ENCODE measurements at regions not wholly inside any gene's neighbourhood (a gene's known extent, or its start where the extent isn't known, plus 50 kb on each side); places are given as distances from the start of the nearest gene placed in this dataset.

- Histone ChIP-seq H3K27me3 (ENCODE audit: insufficient read depth, low read depth, severe bottlenecking) (no peaks in the 10 kb centered on the region), H3K4me3 (ENCODE audit: low read depth, low read length) (no peak overlapping the region), H3K36me3 (no peaks in the 10 kb centered on the region), H3K27ac (no peak overlapping the region), H3K9me3 (ENCODE audit: severe bottlenecking) (no peaks in the 10 kb centered on the region)
- TF ChIP-seq CTCF (IDR thresholded peaks at IDR 0.05; ENCODE audit: low read depth, low read length): no peak
- DNase-seq: no peak
Observed at GRCh38 chr17:36739208-36739607, 137.8 kb downstream of the MRM1 start.

GRCh38 chr17:36740157-36740556 lies 138.8 kb downstream of the MRM1 start:
- no peak for TF ChIP-seq CTCF (IDR thresholded peaks at IDR 0.05; ENCODE audit: low read depth, low read length)
- H3K27me3 ChIP-seq (ENCODE audit: insufficient read depth, low read depth, severe bottlenecking): no peaks in the 10 kb centered on the region
- no peak overlapping the region for H3K27ac ChIP-seq
- H3K9me3 ChIP-seq (ENCODE audit: severe bottlenecking): no peaks in the 10 kb centered on the region
- no peak for DNase-seq
- H3K4me3 ChIP-seq (ENCODE audit: low read depth, low read length): no peak overlapping the region
- no peaks in the 10 kb centered on the region for H3K36me3 ChIP-seq

- no peak for DNase-seq
- Histone ChIP-seq H3K4me3 (ENCODE audit: low read depth, low read length) (no peak overlapping the region), H3K36me3 (no peaks in the 10 kb centered on the region), H3K27me3 (ENCODE audit: insufficient read depth, low read depth, severe bottlenecking) (no peaks in the 10 kb centered on the region), H3K9me3 (ENCODE audit: severe bottlenecking) (no peaks in the 10 kb centered on the region), H3K27ac (no peak overlapping the region)
- no peak for TF ChIP-seq CTCF (IDR thresholded peaks at IDR 0.05; ENCODE audit: low read depth, low read length)
Observed at GRCh38 chr17:36741019-36741902, 139.9 kb downstream of the MRM1 start.

GRCh38 chr17:36742267-36743000 lies 141.1 kb downstream of the MRM1 start:
- Histone ChIP-seq H3K4me3 (ENCODE audit: low read depth, low read length) (no peak overlapping the region), H3K27me3 (ENCODE audit: insufficient read depth, low read depth, severe bottlenecking) (no peaks in the 10 kb centered on the region), H3K27ac (no peak overlapping the region), H3K36me3 (no peaks in the 10 kb centered on the region), H3K9me3 (ENCODE audit: severe bottlenecking) (no peaks in the 10 kb centered on the region)
- TF ChIP-seq CTCF (IDR thresholded peaks at IDR 0.05; ENCODE audit: low read depth, low read length): no peak
- DNase-seq: no peak

- no peak for TF ChIP-seq CTCF (IDR thresholded peaks at IDR 0.05; ENCODE audit: low read depth, low read length)
- no peak overlapping the region for H3K4me3 ChIP-seq (ENCODE audit: low read depth, low read length)
- H3K27me3 ChIP-seq (ENCODE audit: insufficient read depth, low read depth, severe bottlenecking): no peaks in the 10 kb centered on the region
- DNase-seq: no peak
- H3K27ac ChIP-seq: no peak overlapping the region
- no peaks in the 10 kb centered on the region for H3K36me3 ChIP-seq
- H3K9me3 ChIP-seq (ENCODE audit: severe bottlenecking): no peaks in the 10 kb centered on the region
Observed at GRCh38 chr17:36743130-36743529, 141.7 kb downstream of the MRM1 start.

Data from WERI-Rb-1 (cell line).